AG10803 (cell line): ENCODE measurements at regions not wholly inside any gene's neighbourhood (a gene's known extent, or its start where the extent isn't known, plus 50 kb on each side); places are given as distances from the start of the nearest gene placed in this dataset.

Experiments used
- DNase-seq: peaks from one replicate; pipeline ENCODE4 v3.0.0; 2010; ENCODE audit warnings: low read depth
- H3K4me3 ChIP-seq: 2 replicates; pipeline ENCODE4 v1.5.1; 2011; ENCODE audit warnings: mild to moderate bottlenecking, low read length, control low read depth
- CTCF ChIP-seq: conservative IDR thresholded peaks from 2 replicates; pipeline ENCODE4 v1.5.1; 2011; ENCODE audit warnings: mild to moderate bottlenecking, low read length, control low read depth, inconsistent platforms

- H3K4me3 ChIP-seq, result no peak overlapping the region
- TF ChIP-seq CTCF, result no peak
- no peak for DNase-seq
Observed at GRCh38 chr21:19692231-19692630, 1288.6 kb upstream of the TMPRSS15 start.

- TF ChIP-seq CTCF, result no peak
- no peak for DNase-seq
- H3K4me3 ChIP-seq, result no peak overlapping the region
Observed at GRCh38 chr21:19695796-19696195, 1292.2 kb upstream of the TMPRSS15 start.

GRCh38 chr21:19700476-19700875, 1296.9 kb upstream of the TMPRSS15 start:
- H3K4me3 ChIP-seq, result no peak overlapping the region
- no peak for DNase-seq
- TF ChIP-seq CTCF, result no peak

GRCh38 chr21:19702726-19703125, 1295.5 kb upstream of the NCAM2 start:
- no peak overlapping the region for H3K4me3 ChIP-seq
- DNase-seq, result no peak
- no peak for TF ChIP-seq CTCF

GRCh38 chr21:19704832-19705231, 1293.4 kb upstream of the NCAM2 start:
- no peak for DNase-seq
- no peak for TF ChIP-seq CTCF
- H3K4me3 ChIP-seq, result no peak overlapping the region

- TF ChIP-seq CTCF, result no peak
- H3K4me3 ChIP-seq, result no peak overlapping the region
- DNase-seq, result no peak
Observed at GRCh38 chr21:19712441-19712840, 1285.8 kb upstream of the NCAM2 start.

- TF ChIP-seq CTCF, result no peak
- no peak for DNase-seq
- no peak overlapping the region for H3K4me3 ChIP-seq
Observed at GRCh38 chr21:19713313-19713712, 1284.9 kb upstream of the NCAM2 start.
